Liver (tissue), 8 donors: ENCODE measurements at regions not wholly inside any gene's neighbourhood (a gene's known extent, or its start where the extent isn't known, plus 50 kb on each side); places are given as distances from the start of the nearest gene placed in this dataset.

Experiments used
- DNase-seq: peaks from one replicate; pipeline ENCODE4 v3.0.0-alpha.2; 2017; ENCODE audit warnings: low spot score
- H3K27ac ChIP-seq, 2 donors: one replicate each; pipeline ENCODE4 v1.7.0; 2013; ENCODE audit warnings: inconsistent platforms in 2 of 2, low read length in 2 of 2, control low read depth in 1 of 2, low read depth in 1 of 2, mild to moderate bottlenecking in 1 of 2
- H3K27me3 ChIP-seq, 4 donors: one replicate each; pipeline versions ENCODE4 v1.6.1 to v1.7.0; 2013; ENCODE audit warnings: low read length in 3 of 4, inconsistent platforms in 1 of 4, mild to moderate bottlenecking in 1 of 4, moderate library complexity in 1 of 4; ENCODE audit not compliant: control insufficient read depth in 4 of 4, insufficient read depth in 4 of 4
- H3K36me3 ChIP-seq, 4 donors: one replicate each; pipeline versions ENCODE4 v1.6.1 to v1.7.0; 2013; ENCODE audit warnings: low read length in 3 of 4, mild to moderate bottlenecking in 3 of 4, low read depth in 1 of 4, moderate library complexity in 1 of 4; ENCODE audit not compliant: control insufficient read depth in 4 of 4, insufficient read depth in 3 of 4
- H3K4me1 ChIP-seq, 4 donors: one replicate each; pipeline versions ENCODE4 v1.6.1 to v1.7.0; 2013; ENCODE audit warnings: low read length in 3 of 4, mild to moderate bottlenecking in 3 of 4, moderate library complexity in 1 of 4; ENCODE audit not compliant: control insufficient read depth in 4 of 4, insufficient read depth in 4 of 4
- H3K4me3 ChIP-seq, 3 donors: one replicate each; pipeline versions ENCODE4 v1.6.1 to v1.7.0; 2013; ENCODE audit warnings: low read length in 3 of 3, control low read depth in 1 of 3, low read depth in 1 of 3, mild to moderate bottlenecking in 1 of 3
- H3K9ac ChIP-seq, 2 donors: one replicate each; pipeline ENCODE4 v1.7.0; 2013; ENCODE audit warnings: low read length in 2 of 2, mild to moderate bottlenecking in 2 of 2, moderate library complexity in 2 of 2, control low read depth in 1 of 2, low read depth in 1 of 2
- H3K9me3 ChIP-seq, 4 donors: one replicate each; pipeline versions ENCODE4 v1.6.1 to v1.7.0; 2013; ENCODE audit warnings: low read length in 3 of 4; ENCODE audit not compliant: control insufficient read depth in 4 of 4
- ATF3 ChIP-seq: IDR thresholded peaks from 2 replicates; pipeline ENCODE4 v1.6.1; 2016; ENCODE audit warnings: antibody characterized with exemption
- EGR1 ChIP-seq, 2 donors: IDR thresholded peaks; 2 replicates each; pipeline ENCODE4 v1.6.1; 2016 to 2018; ENCODE audit warnings: antibody characterized with exemption in 2 of 2, low read depth in 2 of 2
- FOXA1 ChIP-seq: IDR thresholded peaks from 2 replicates; pipeline ENCODE4 v1.6.1; 2016; ENCODE audit warnings: antibody characterized with exemption
- FOXA2 ChIP-seq: IDR thresholded peaks from 2 replicates; pipeline ENCODE4 v1.6.1; 2016; ENCODE audit warnings: antibody characterized with exemption
- GABPA ChIP-seq, 2 donors: IDR thresholded peaks in 1 of 2; conservative IDR thresholded peaks in 1 of 2; 2 replicates each; pipeline ENCODE4 v1.6.1; 2016; ENCODE audit warnings: antibody characterized with exemption in 2 of 2, mild to moderate bottlenecking in 1 of 2, moderate library complexity in 1 of 2
- HNF4G ChIP-seq: IDR thresholded peaks from 2 replicates; pipeline ENCODE4 v1.6.1; 2016; ENCODE audit warnings: antibody characterized with exemption
- JUND ChIP-seq, 2 donors: IDR thresholded peaks; 2 replicates each; pipeline ENCODE4 v1.6.1; 2016; ENCODE audit warnings: antibody characterized with exemption in 2 of 2
- MAX ChIP-seq: IDR thresholded peaks from 2 replicates; pipeline ENCODE4 v1.6.1; 2016; ENCODE audit warnings: antibody characterized with exemption
- NR2F2 ChIP-seq: IDR thresholded peaks from 2 replicates; pipeline ENCODE4 v1.6.1; 2016; ENCODE audit warnings: antibody characterized with exemption
- REST ChIP-seq: IDR thresholded peaks from 2 replicates; pipeline ENCODE4 v1.6.1; 2016; ENCODE audit warnings: antibody characterized with exemption, mild to moderate bottlenecking
- RXRA ChIP-seq, 2 donors: IDR thresholded peaks; 2 replicates each; pipeline ENCODE4 v1.6.1; 2017 to 2018; ENCODE audit warnings: antibody characterized with exemption in 2 of 2, mild to moderate bottlenecking in 1 of 2
- TAF1 ChIP-seq: conservative IDR thresholded peaks from 2 replicates; pipeline ENCODE4 v1.6.1; 2016; ENCODE audit warnings: antibody characterized with exemption, mild to moderate bottlenecking
- ZBTB33 ChIP-seq: IDR thresholded peaks from 2 replicates; pipeline ENCODE4 v1.6.1; 2016; ENCODE audit warnings: antibody characterized with exemption
- WGBS: extraction: QIAGEN DNeasy Blood & Tissue Kit; methylation state at CpG from one replicate; pipeline ENCODE4 v1.1.7; 2013; 5-methylcytosine and 5-hydroxymethylcytosine counted together
- TF ChIP-seq, protein P1 (sequence below): fragments of 150-350 bp; IDR thresholded peaks from 2 replicates; pipeline ENCODE4 v1.5.1; 2017; ENCODE audit warnings: improper control_type of control experiment, low read depth, low read length; ENCODE audit not compliant: missing input control
- donor health status: healthy.
- donor health status: healthy.
- donor health status: healthy.
- donor health status: healthy.
- donor health status: healthy.

DNA sequence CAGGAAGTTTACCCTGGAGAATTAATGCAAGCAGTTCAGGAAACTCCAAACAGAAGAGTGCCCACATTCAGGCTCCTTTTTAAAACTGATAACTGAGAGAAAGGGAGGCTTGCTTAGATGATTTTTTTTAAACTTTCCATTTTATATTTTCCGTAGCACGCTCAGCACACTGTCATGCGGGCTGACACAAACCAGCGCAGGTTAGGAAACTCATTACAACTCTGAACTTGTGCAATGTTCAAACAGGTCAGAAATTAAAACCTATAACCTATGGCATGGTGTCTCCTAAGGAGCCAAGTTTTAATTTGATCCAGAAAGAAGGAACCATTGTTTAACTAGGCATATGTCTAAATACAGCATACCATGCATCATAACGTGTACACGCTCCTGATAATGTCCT lies 117.7 kb upstream of the SMIM21 start (continued):
- TF ChIP-seq JUND (IDR thresholded peaks at IDR 0.05) = no peak
- no peak for TF ChIP-seq FOXA1

DNA sequence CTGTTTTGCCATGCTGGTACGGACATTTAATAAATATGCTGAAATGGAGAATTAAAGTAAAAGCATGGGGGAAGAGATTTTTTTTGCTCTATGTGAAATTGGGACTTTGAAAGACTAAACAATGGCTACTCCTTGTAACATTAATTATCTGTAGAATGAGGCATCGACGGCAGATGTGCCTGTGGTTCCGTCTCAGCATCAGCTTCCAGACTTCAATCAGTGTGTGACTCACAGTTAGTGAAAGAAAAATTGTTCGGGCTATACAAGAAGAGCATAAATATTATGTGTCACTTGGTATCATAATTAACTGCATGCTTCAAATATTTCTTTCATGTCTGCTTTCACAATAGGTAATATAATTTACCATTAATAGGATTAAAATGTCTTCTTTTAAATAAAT lies 117.0 kb upstream of the SMIM21 start:
- no peak for DNase-seq
- Histone ChIP-seq H3K9ac (no peak overlapping the region), H3K27me3 (peaks cover 0 to 11% (median 0%) of the 10 kb centered on the region in 4 donors), H3K9me3 (peaks cover 0 to 3% (median 1%) of the 10 kb centered on the region in 4 donors), H3K27ac (no peak overlapping the region), H3K4me1 (no peaks in the 10 kb centered on the region), H3K36me3 (no peaks in the 10 kb centered on the region), H3K4me3 (no peak overlapping the region)
- WGBS = 77% methylated on average over 5 of the region's 5 CpGs
- TF ChIP-seq FOXA1 (no peak), TAF1 (no peak), MAX (no peak)

- TF ChIP-seq FOXA2 = no peak
- no peak for TF ChIP-seq FOXA1
- TF ChIP-seq EGR1 (IDR thresholded peaks at IDR 0.05; ENCODE audit: low read depth in 2 of 2) = no peak
- no peak for TF ChIP-seq RXRA (IDR thresholded peaks at IDR 0.05)
- Histone ChIP-seq H3K4me1 (no peaks in the 10 kb centered on the region), H3K9ac (no peak overlapping the region), H3K4me3 (no peak overlapping the region), H3K27ac (no peak overlapping the region), H3K36me3 (no peaks in the 10 kb centered on the region), H3K9me3 (peaks cover 0 to 3% (median 0%) of the 10 kb centered on the region in 4 donors), H3K27me3 (peaks cover 0 to 11% (median 0%) of the 10 kb centered on the region in 4 donors)
- no peak for DNase-seq
- 87% methylated on average over 10 of the region's 10 CpGs for WGBS
Observed at GRCh38 chr18:75544051-75544481, 116.6 kb upstream of the SMIM21 start.

- no peak overlapping the region for H3K27ac ChIP-seq
- no peak overlapping the region for H3K4me3 ChIP-seq
- no peak for DNase-seq
- H3K4me1 ChIP-seq = no peaks in the 10 kb centered on the region
- 85% methylated on average over 2 of the region's 2 CpGs for WGBS
- TF ChIP-seq ATF3 = no peak
- TF ChIP-seq, protein P1, sequence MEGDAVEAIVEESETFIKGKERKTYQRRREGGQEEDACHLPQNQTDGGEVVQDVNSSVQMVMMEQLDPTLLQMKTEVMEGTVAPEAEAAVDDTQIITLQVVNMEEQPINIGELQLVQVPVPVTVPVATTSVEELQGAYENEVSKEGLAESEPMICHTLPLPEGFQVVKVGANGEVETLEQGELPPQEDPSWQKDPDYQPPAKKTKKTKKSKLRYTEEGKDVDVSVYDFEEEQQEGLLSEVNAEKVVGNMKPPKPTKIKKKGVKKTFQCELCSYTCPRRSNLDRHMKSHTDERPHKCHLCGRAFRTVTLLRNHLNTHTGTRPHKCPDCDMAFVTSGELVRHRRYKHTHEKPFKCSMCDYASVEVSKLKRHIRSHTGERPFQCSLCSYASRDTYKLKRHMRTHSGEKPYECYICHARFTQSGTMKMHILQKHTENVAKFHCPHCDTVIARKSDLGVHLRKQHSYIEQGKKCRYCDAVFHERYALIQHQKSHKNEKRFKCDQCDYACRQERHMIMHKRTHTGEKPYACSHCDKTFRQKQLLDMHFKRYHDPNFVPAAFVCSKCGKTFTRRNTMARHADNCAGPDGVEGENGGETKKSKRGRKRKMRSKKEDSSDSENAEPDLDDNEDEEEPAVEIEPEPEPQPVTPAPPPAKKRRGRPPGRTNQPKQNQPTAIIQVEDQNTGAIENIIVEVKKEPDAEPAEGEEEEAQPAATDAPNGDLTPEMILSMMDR = no peak
- TF ChIP-seq GABPA (IDR thresholded peaks at IDR 0.05 in 1 of 2, conservative IDR thresholded peaks at IDR 0.05 in 1 of 2) = no peak
- no peak for TF ChIP-seq FOXA1
- no peak for TF ChIP-seq HNF4G
- TF ChIP-seq NR2F2 = no peak
- TF ChIP-seq REST = no peak
- no peak for TF ChIP-seq RXRA (IDR thresholded peaks at IDR 0.05)
- TF ChIP-seq ZBTB33 = no peak
- no peak for TF ChIP-seq MAX
- H3K36me3 ChIP-seq = no peaks in the 10 kb centered on the region
- peaks cover 0 to 4% (median 0%) of the 10 kb centered on the region in 4 donors for H3K27me3 ChIP-seq
- H3K9ac ChIP-seq = no peak overlapping the region
- H3K9me3 ChIP-seq = no peaks in the 10 kb centered on the region
Observed at GRCh38 chr18:75538727-75539126, 111.2 kb upstream of the SMIM21 start.
